ENCODE measurements at regions not wholly inside any gene's neighbourhood (a gene's known extent, or its start where the extent isn't known, plus 50 kb on each side); places are given as distances from the start of the nearest gene placed in this dataset.

DNA sequence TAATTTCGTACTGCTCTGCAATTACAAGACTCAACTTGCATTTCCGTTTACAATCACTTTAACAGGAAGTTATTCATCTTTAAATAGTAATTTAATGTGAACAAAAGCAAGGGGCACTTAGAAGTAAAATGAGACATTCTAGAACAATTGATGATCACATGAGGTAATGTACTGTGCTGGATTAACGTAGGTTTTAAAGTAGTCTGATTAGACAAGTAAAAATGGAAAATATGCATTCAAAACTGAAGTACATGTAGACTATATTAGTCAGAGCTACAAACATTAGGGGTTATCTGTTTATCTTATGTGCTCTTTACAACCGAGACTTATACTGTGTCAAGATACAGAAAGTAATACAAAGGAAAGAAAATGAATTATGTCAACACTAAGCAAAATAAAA, 1528.0 kb downstream of the SLITRK5 start:
- DNase-seq (ENCODE audit: low read depth in 1 of 2, low spot score in 1 of 2) (no peak), FAIRE-seq (no peak), ATAC-seq (no peak)
- POLR2A ChIA-PET: no interaction called here
- 22% methylated on average over 4 of the region's 4 CpGs for WGBS (ENCODE audit: missing lambda C conversion rate)
- Histone ChIP-seq H3K4me2 (no peak overlapping the region), H3K9me3 (no peaks in the 10 kb centered on the region), H3K4me3 (no peak overlapping the region), H3K27ac (no peak overlapping the region), H3K4me1 (no peaks in the 10 kb centered on the region)
- TF ChIP-seq ZSCAN20 (CRISPR knock-in tag; IDR thresholded peaks at IDR 0.05) (no peak), TP53 (CRISPR knock-in tag; IDR thresholded peaks at IDR 0.05) (no peak), SREBF2 (IDR thresholded peaks at IDR 0.05) (no peak), FOSB (CRISPR knock-in tag; IDR thresholded peaks at IDR 0.05) (no peak), KDM5A (IDR thresholded peaks at IDR 0.05) (no peak), TFCP2L1 (CRISPR knock-in tag; IDR thresholded peaks at IDR 0.05) (no peak)
- TF ChIP-seq, protein P1, sequence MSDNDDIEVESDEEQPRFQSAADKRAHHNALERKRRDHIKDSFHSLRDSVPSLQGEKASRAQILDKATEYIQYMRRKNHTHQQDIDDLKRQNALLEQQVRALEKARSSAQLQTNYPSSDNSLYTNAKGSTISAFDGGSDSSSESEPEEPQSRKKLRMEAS (IDR thresholded peaks at IDR 0.05): no peak
- TF ChIP-seq, protein P2, sequence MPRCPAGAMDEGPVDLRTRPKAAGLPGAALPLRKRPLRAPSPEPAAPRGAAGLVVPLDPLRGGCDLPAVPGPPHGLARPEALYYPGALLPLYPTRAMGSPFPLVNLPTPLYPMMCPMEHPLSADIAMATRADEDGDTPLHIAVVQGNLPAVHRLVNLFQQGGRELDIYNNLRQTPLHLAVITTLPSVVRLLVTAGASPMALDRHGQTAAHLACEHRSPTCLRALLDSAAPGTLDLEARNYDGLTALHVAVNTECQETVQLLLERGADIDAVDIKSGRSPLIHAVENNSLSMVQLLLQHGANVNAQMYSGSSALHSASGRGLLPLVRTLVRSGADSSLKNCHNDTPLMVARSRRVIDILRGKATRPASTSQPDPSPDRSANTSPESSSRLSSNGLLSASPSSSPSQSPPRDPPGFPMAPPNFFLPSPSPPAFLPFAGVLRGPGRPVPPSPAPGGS (IDR thresholded peaks at IDR 0.05): no peak
- TF ChIP-seq, protein P3, sequence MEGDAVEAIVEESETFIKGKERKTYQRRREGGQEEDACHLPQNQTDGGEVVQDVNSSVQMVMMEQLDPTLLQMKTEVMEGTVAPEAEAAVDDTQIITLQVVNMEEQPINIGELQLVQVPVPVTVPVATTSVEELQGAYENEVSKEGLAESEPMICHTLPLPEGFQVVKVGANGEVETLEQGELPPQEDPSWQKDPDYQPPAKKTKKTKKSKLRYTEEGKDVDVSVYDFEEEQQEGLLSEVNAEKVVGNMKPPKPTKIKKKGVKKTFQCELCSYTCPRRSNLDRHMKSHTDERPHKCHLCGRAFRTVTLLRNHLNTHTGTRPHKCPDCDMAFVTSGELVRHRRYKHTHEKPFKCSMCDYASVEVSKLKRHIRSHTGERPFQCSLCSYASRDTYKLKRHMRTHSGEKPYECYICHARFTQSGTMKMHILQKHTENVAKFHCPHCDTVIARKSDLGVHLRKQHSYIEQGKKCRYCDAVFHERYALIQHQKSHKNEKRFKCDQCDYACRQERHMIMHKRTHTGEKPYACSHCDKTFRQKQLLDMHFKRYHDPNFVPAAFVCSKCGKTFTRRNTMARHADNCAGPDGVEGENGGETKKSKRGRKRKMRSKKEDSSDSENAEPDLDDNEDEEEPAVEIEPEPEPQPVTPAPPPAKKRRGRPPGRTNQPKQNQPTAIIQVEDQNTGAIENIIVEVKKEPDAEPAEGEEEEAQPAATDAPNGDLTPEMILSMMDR (IDR thresholded peaks at IDR 0.05): no peak
- CTCF ChIA-PET: no interaction called here

DNA sequence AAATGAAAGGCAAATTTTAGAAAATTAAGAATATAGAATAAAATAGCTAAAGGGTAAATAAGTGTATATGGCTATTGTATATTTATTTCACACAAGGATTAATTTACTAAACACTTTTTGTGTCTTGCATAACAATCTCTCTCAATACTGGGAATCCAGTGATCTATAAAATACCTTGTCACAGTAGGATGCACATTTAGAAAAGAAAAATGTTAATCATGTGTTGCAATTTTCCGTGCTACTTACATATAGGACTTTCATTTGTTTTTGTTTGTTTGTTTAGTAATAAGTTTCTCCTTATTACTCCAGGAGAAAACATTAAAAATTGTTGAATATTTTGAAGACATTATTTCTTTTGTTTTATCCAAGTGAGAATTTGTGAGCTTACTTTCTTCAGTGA, 1533.3 kb downstream of the SLITRK5 start:
- ATAC-seq (no peak), DNase-seq (ENCODE audit: low read depth in 1 of 2, low spot score in 1 of 2) (no peak), FAIRE-seq (no peak)
- CTCF ChIA-PET: interaction anchor here (1.0 to 1.2 kb wide), 2 partner anchors 9 to 18 kb away, joined by 3 read pairs; no protein-coding TSS in a partner anchor
- no peak for TF ChIP-seq ZSCAN20 (CRISPR knock-in tag; IDR thresholded peaks at IDR 0.05)
- TF ChIP-seq PHF8 (IDR thresholded peaks at IDR 0.05; ENCODE audit: borderline replicate concordance, low read depth): no peak
- TF ChIP-seq, protein P4, sequence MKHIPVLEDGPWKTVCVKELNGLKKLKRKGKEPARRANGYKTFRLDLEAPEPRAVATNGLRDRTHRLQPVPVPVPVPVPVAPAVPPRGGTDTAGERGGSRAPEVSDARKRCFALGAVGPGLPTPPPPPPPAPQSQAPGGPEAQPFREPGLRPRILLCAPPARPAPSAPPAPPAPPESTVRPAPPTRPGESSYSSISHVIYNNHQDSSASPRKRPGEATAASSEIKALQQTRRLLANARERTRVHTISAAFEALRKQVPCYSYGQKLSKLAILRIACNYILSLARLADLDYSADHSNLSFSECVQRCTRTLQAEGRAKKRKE (CRISPR knock-in tag; IDR thresholded peaks at IDR 0.05; ENCODE audit: low read depth): no peak
- TF ChIP-seq RAD21 (conservative IDR thresholded peaks at IDR 0.05 in 1 of 2, IDR thresholded peaks at IDR 0.05 in 1 of 2): no peak
- TF ChIP-seq, protein P2 (IDR thresholded peaks at IDR 0.05): no peak
- no peak for TF ChIP-seq CBX8 (IDR thresholded peaks at IDR 0.05)
- TF ChIP-seq JUN (IDR thresholded peaks at IDR 0.05): no peak
- no peak for TF ChIP-seq CHD2 (IDR thresholded peaks at IDR 0.05; ENCODE audit: low read length, partially characterized antibody)
- TF ChIP-seq GATA3 (IDR thresholded peaks at IDR 0.05; ENCODE audit: borderline replicate concordance): no peak
- TF ChIP-seq ZFP36 (IDR thresholded peaks at IDR 0.05; ENCODE audit: borderline replicate concordance, partially characterized antibody): no peak
- TF ChIP-seq FOXS1 (CRISPR knock-in tag; IDR thresholded peaks at IDR 0.05): no peak
- no peak for TF ChIP-seq KDM5A (IDR thresholded peaks at IDR 0.05)
- no peak for TF ChIP-seq TP53 (CRISPR knock-in tag; IDR thresholded peaks at IDR 0.05)
- no peak overlapping the region for H3K4me3 ChIP-seq
- POLR2A ChIA-PET: no interaction called here
- WGBS (ENCODE audit: missing lambda C conversion rate): 69% methylated on average over 1 of the region's 1 CpG
- H3K9me3 ChIP-seq: no peaks in the 10 kb centered on the region
- no peak overlapping the region for H3K4me2 ChIP-seq
- no peak overlapping the region for H3K27ac ChIP-seq
- no peaks in the 10 kb centered on the region for H3K4me1 ChIP-seq
